Fibroblast of lung (primary cell): ENCODE measurements at regions not wholly inside any gene's neighbourhood (a gene's known extent, or its start where the extent isn't known, plus 50 kb on each side); places are given as distances from the start of the nearest gene placed in this dataset.

Source experiments
- CTCF ChIP-seq, 2 donors: IDR thresholded peaks in 1 of 2; conservative IDR thresholded peaks in 1 of 2; 1 replicate in 1 of 2; 2 replicates in 1 of 2; pipeline ENCODE4 v1.5.1; 2011 to 2012; ENCODE audit warnings: low read length in 2 of 2, control low read depth in 1 of 2, inconsistent platforms in 1 of 2, low read depth in 1 of 2, mild to moderate bottlenecking in 1 of 2
- EZH2 ChIP-seq: IDR thresholded peaks from 2 replicates; pipeline ENCODE4 v1.5.1; 2012; ENCODE audit warnings: low read length, control low read depth, mild to moderate bottlenecking; ENCODE audit errors: missing control alignments

- TF ChIP-seq CTCF (conservative IDR thresholded peaks at IDR 0.05 in 1 of 2, IDR thresholded peaks at IDR 0.05 in 1 of 2; ENCODE audit: low read depth in 1 of 2, low read length in 2 of 2) (no peak), EZH2 (no peak)
Measured at GRCh38 chr9:80078826-80079225, 507.1 kb downstream of the TLE4 start.
